ENCODE measurements at regions not wholly inside any gene's neighbourhood (a gene's known extent, or its start where the extent isn't known, plus 50 kb on each side); places are given as distances from the start of the nearest gene placed in this dataset.

DNA sequence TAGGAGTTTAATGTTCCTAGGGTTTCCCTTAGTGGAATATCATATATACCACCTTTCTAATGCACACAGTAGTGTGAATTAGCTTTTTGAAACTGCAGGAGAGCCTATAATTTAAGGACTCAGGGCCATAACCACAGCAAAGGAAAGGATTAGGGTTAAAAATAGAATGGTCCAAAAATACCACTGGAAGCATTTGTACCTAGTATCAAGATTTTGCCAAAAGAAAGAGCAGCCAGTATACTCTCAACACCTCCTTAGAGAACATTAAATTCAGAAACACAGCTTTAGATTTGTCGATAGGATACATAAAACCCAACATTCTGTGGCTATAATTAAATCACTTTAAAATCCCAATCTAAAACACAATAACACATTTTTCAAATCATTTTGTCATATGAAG, 634.9 kb downstream of the EPHA4 start:
- no peak for DNase-seq
- in situ Hi-C loops (cut with MboI; ENCODE audit: low pct_unique_long_range_greater_than_20kb, low sequenced_read_pairs), result no loop called here

DNA sequence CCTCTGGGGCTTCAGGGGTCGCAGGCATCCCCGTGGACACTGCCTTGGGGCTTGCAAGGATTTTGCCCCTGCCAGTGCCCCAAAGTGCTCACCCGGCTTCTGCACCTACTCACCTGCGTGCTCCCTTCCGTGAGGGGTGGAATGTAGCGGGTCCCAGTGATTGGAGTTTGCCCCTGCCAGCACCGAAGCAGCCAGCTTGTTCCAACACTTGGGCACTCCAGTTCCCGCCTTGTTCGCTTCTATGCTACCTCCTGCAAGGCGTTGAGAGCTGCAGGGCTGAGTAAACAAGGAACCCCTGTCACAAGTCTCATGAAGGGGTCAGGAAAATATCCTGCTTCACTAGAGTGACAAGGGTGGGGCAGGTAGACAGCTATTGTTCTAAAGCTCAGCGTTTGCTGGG, 631.5 kb downstream of the EPHA4 start:
- in situ Hi-C loops (cut with MboI; ENCODE audit: low pct_unique_long_range_greater_than_20kb, low sequenced_read_pairs), result no loop called here
- DNase-seq, result no peak

DNA sequence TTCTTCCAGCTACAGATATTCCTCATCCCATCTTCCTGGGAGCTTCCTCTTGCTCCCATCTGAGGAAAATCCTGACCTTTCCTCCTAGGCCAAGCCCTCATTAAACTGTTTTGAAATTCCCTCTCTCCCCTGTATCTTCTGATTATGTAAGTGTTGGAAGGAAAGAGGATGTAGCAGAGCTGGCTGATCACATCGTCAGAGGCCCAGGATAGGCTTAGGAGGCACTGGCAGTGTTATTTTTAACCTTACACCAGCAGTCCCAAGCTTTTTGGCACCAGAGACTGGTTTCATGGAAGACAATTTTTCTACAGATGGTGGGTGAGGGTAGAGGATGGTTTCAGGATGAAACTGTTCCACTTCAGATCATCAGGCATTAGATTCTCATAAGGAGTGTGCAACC, 630.4 kb downstream of the EPHA4 start:
- in situ Hi-C loops (cut with MboI; ENCODE audit: low pct_unique_long_range_greater_than_20kb, low sequenced_read_pairs), result no loop called here
- DNase-seq, result no peak

DNA sequence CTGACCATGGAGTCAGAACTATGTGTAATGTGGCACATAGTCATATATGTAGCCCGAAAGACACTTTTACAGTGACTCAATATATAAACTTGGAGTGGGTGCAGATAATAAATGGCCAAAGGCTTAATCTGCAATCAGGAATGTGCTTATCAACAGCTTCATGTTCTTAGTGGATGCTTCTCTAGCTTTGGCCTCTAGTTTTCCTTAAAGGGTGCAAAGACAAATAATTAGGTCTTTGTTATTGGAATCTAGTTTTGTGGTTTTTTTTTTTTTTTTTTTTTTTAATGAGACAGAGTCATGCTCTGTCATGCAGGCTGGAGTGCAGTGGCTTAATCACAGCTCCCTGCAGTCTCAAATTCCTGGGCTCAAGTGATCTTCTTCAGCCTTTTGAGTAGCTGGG, 625.6 kb downstream of the EPHA4 start:
- in situ Hi-C loops (cut with MboI; ENCODE audit: low pct_unique_long_range_greater_than_20kb, low sequenced_read_pairs), result no loop called here
- DNase-seq, result no peak

DNA sequence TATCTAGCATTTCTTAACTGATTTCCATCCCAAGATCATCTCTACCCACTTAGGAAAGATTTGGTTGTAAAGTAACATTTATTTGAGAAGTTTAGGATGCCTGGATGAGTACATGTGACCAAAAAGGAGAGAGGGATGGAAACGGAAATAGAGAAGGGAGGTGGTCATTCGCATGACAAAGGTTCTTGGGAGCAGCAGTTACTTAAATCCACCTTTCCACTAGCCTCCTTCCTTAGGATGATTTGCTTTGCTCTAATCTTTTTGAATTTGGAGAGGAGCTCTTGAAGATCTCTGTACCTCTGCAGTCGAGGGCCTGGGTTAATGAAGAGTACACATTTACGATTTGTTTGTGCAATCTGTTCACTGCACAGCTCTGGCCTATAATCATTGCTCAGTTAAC, 623.5 kb downstream of the EPHA4 start:
- DNase-seq, result no peak
- in situ Hi-C loops (cut with MboI; ENCODE audit: low pct_unique_long_range_greater_than_20kb, low sequenced_read_pairs), result no loop called here

DNA sequence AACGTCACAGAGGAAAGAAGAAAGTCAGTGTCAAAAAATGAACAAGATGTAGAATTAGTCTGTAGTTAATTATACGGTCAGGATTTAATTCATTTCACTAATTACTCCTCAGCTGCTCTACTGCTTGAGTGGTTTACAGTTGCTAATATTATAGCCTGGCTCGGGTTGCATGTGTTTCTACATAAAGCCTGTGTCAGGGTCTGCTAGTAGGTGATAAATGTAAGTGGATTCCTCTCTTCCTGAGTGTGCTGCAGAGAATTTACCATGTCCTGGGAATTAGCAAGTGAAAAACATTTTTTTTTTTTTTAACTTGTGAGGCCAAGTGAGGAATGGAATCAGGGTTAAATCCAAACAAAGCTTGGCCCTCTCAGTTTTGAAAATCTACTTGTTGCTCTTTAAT, 622.6 kb downstream of the EPHA4 start:
- no peak for DNase-seq
- in situ Hi-C loops (cut with MboI; ENCODE audit: low pct_unique_long_range_greater_than_20kb, low sequenced_read_pairs), result no loop called here

DNA sequence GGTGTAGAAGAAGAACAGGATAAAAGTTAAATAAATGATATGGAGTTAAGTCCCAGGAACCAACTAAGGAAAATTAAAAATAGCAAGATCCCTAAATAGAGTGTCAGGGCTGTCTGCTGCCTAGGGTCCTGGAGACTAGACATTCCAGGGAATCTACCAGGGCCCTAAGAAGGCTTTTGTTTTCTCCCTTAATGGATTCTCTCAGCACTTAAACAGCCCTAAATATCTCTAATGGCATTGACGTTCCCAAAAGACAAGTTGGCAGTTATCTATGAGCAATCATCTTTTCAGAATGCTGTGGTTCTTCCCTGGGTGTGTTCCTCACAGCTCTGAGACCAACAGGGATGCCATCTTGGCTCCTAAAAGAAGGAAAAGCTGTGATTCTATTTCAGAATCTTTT, 616.3 kb downstream of the EPHA4 start:
- in situ Hi-C loops (cut with MboI; ENCODE audit: low pct_unique_long_range_greater_than_20kb, low sequenced_read_pairs), result no loop called here

DNA sequence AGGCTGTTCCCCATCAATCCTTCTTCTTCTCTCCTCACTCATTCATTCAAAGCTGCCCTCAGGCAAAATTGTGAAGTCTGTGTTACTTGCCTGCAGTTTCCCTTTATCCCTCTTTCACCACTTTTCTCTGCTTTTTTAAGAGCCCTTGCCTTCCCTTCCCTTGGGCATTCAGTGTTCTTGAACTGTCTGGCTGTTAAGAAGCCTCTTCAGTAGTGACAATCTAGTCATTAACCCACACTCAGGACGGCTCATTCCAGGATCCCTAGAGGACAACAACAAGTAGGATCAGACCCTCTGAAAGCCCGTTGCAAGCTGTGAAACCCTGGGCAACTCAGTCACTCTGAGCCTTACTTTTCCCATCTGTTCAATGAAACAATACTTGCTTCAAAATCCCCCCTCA, 615.7 kb downstream of the EPHA4 start:
- in situ Hi-C loops (cut with MboI; ENCODE audit: low pct_unique_long_range_greater_than_20kb, low sequenced_read_pairs), result no loop called here
- DNase-seq, result no peak

More for the DNA sequence above, 616.3 kb downstream of the EPHA4 start:
- no peak for DNase-seq

DNA sequence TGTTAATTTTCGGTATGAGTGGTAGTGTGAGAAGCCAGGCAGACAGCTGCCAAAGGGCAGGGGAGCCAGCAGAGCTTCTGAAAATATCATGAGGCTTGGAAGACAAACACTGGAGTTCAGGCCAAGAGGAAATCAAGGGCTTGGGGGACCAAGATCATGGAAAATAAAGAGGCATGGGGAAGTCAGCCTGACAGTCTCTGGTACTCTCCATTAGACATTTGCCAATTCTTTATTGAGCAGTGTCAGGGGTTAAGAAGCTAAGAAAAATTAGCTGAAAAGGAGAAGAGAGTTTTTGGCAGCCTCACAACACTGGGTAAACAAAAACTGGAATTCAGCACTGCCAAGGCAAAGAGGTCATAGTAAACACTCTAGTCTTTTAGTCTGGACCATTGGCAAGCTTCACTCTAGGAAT, 612.7 kb downstream of the EPHA4 start:
- DNase-seq, result no peak
- in situ Hi-C loops (cut with MboI; ENCODE audit: low pct_unique_long_range_greater_than_20kb, low sequenced_read_pairs), result no loop called here

DNA sequence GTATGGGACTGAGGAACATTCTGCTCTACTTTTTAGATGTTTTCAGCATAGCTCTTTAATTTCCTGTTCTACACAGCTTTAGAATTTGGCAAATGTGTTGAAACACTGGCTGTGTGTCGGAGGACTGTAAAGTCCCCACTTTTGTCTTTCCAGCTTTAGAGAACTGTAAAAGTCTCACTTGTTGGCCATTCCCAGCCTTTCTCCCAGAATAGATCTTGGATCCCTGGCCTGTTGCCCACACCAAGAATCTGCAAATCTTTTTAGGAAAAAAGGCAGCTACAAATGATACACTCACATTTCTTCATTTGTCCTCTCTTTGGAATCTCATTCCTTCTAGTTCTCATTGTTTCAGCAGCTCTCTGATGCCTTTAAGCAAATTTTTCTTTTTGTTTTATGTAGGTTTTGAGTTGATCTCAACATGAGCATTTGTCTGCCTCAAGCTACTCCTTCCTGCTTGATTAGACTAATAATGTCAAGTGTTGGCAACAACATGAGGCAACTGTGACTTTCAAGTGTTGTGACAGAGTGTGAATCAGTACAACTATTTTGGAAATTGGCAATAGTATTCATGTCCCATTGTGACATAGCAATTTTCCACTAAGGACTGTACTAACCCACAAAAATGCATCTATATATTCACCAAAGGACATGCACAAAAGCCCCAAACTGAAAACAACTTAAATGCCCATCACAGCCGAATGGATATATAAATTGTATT, 610.8 kb downstream of the EPHA4 start:
- in situ Hi-C loops (cut with MboI; ENCODE audit: low pct_unique_long_range_greater_than_20kb, low sequenced_read_pairs), result no loop called here
- DNase-seq, result no peak

DNA sequence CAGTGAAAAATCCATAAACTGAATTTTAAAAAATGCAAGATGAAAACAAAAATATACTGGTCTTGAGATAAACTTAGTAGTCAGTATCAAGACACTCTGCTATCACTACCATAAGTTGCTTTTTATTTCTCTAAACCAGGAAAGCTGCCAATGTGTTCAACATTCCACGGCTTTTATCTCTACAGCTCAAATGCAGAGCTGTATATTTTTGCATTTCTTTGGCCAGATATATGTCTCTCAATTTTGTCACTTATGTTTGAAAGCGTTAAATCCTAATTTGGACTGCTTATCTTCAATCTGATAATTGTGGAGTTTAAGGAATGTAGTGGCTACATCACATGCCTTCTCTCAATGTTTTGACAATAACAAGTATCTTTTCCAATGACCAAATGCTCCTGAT, 609.5 kb downstream of the EPHA4 start:
- in situ Hi-C loops (cut with MboI; ENCODE audit: low pct_unique_long_range_greater_than_20kb, low sequenced_read_pairs), result no loop called here
- no peak for DNase-seq

DNA sequence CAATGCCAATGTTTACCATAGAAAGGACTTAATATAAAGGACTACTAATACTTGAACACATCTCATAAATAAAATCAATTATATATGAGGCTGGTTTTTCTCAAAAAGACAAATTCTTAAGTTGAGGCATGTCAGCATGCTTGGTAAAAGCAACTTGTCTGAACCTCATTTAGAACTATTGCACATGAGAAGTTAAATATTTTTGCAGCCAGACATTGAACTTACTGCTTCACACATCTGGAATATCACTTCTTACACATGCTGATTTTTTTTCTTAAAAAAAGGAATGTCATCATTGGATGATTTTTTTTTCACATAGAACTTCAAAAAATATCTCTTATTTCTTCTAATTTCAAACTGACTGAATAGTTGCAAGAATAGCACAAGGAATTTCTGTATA, 609.0 kb downstream of the EPHA4 start:
- no peak for DNase-seq
- in situ Hi-C loops (cut with MboI; ENCODE audit: low pct_unique_long_range_greater_than_20kb, low sequenced_read_pairs), result no loop called here

DNA sequence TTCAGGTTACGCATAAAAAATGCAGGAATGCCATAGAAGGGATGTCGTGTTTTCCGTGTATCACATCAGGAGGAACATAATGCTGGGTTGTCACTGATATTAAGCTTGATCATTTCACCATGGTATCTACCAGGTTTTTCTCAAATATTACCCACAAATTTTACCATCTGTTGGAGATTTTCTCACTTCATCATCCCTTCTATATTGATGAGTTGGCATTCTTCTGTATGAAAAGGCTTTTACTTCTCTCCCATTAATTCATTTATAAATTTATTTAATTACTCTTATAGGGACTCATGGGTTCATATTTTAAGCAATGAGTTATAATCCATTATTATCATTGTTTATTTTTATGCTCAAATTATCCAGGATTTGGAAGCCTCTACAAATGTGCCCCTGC, 608.2 kb downstream of the EPHA4 start:
- DNase-seq, result no peak
- in situ Hi-C loops (cut with MboI; ENCODE audit: low pct_unique_long_range_greater_than_20kb, low sequenced_read_pairs), result no loop called here

DNA sequence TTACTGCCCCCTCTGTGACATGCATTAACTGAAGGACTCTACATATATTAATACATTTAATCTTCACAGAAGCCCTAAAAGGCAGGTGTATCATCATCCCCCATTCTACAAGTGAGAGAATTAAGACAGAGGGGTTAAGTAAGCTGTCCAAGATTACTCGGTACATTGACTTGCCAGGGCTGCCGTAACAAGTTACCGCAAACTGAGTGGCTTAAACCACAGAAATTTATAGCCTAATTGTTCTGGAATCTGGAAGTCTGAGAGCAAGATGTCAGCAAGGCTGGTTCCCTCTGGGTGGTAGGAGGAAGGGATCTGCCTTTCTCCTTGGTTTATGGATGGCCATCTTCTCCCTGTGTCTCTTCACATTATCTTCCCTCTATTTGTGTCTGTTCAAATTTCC, 605.5 kb downstream of the EPHA4 start:
- no peak for DNase-seq
- in situ Hi-C loops (cut with MboI; ENCODE audit: low pct_unique_long_range_greater_than_20kb, low sequenced_read_pairs), result no loop called here

DNA sequence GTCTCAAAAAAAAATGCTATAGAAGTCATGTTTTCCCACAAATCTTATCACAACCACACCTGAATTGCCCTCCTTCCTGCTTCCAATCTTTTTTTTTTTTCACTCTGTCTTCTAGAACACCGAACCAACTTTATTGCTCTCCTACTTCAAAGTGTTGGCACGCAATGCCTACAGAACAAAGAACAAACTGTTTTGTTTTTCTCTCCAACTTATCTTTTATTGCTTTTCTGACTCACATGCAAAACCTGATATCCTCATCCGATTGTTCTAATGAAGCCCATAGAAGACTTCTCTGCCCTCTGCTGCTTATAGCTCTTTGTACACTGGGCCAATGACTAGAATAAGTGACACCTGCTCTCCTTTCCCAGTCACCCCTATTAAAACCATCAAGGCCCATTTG, 602.8 kb downstream of the EPHA4 start:
- DNase-seq, result no peak

DNA sequence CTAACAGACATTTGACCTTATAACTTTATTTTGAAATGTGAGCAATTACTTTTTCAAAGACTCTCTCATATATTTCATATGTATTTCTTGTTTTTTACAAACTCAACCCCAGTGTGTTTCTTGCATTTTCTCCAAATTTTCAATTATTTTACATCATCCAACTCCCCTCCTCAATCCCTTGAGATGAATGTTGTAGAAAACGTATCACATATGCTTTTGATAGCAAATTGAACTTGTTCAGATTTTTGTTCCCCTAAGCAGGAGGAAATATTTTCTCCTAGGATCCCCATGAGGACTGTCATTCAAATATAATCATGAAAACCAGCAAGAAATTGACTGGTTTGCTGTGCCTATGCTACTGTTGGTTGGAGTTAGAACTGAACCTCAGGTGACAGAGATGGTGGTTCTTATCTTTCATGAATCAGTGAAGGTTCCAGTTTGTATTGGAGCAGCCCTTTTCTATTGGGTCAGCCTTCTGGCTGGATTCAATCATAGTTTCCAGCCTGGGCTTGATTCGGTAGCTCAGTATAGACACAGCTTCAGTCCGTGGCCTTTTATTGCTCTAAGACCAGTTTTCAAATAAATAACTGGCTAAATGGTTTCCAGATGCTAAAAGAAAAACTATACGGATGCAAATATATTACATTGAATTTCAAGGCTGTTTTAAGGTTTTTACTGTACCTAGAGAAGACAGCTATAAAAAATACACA, 591.0 kb downstream of the EPHA4 start:
- in situ Hi-C loops (cut with MboI; ENCODE audit: low pct_unique_long_range_greater_than_20kb, low sequenced_read_pairs), result no loop called here
- DNase-seq, result no peak

More for the DNA sequence above, 602.8 kb downstream of the EPHA4 start:
- in situ Hi-C loops (cut with MboI; ENCODE audit: low pct_unique_long_range_greater_than_20kb, low sequenced_read_pairs), result no loop called here

DNA sequence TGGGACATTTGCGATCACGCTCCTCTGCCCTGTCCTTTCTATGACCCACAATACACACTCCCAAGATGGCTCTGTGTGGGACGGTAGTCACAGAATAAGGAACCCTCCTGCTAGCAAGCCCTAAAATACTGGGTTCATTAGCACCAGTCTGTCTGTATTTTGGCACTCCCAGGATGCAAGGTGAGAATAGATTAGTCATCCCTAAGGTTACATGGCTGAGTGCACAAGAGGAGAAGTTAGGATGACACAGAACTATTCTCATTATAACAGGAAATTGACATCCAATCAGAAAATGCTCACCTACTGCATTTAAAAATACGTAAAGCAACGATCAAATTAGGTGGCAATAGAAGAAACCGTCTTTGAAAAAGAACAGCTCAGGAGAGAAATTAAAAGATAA, 590.2 kb downstream of the EPHA4 start:
- no peak for DNase-seq
- in situ Hi-C loops (cut with MboI; ENCODE audit: low pct_unique_long_range_greater_than_20kb, low sequenced_read_pairs), result no loop called here

DNA sequence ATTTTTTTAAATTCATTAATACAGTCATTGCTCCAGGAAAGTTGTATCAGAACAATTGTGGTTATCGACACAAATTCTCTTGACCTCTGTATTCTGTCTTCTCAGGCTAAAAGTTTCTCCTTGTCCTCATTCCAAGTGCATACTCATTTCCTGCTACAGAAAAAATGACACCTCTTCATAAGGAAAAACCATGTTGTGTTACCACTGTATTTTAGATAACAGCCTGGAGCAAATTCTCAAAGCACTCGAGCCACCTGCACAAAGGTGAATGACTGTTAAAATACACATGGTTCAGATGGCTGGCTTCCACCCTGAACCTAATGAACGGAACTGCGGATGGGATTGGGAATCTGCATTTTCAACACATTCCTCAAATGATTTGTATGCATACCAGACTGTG, 586.5 kb downstream of the EPHA4 start:
- in situ Hi-C loops (cut with MboI; ENCODE audit: low pct_unique_long_range_greater_than_20kb, low sequenced_read_pairs), result no loop called here
- no peak for DNase-seq

DNA sequence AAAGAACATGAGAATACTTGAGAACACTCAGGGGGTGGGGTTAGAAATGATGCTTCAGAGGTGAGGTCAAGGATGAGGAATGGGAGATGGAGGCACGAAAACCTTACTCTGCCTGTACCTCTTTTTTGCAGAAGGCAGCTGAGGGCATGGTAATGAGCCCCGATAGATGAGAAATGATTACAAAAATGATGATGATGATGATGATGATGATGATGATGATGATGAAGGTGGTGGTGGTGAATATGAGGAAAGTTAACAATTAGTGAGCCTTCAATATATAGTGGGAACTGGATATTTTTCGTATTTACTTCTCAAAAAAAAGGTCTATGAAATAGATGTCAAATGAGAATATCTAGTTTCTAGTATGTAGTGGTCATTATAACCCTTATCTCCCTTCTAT, 584.3 kb downstream of the EPHA4 start:
- DNase-seq, result no peak
- in situ Hi-C loops (cut with MboI; ENCODE audit: low pct_unique_long_range_greater_than_20kb, low sequenced_read_pairs), result no loop called here

DNA sequence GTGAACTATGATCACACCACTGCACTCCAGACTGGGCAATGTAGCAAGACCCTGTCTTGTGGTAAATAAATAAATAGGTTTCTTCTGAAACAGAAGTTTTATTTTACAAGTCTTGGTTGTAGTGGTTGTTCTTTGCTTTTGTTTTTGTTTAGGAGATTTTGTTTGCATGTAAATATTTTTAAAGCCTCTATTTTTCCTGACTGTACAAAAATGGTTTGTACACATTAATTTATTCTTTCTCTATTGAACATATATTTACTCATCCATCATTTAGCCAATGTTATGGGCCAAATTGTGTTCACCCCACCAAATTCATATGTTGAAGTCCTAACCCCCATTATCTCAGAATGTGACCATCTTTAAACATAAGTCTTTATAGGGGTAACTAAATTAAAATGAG, 580.1 kb downstream of the EPHA4 start:
- DNase-seq, result no peak
- in situ Hi-C loops (cut with MboI; ENCODE audit: low pct_unique_long_range_greater_than_20kb, low sequenced_read_pairs), result no loop called here

DNA sequence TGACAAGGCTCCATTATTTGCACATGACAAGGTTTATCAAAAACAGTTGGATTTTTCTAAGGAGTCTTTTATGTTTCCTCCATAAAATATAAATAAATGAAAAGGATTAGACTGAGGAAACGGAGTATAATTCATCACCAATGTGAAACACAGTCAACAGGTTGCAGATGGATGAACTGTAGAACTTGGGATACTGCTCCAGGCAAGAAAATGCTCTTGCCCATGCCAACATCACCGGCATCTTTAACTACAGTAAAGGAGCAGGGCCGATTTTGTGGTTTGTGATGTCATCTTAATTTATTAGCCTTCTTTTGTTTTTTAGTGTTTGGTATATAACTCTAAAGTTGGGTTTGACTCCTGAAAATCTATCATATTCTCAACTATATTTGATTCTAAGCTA, 577.3 kb downstream of the EPHA4 start:
- in situ Hi-C loops (cut with MboI; ENCODE audit: low pct_unique_long_range_greater_than_20kb, low sequenced_read_pairs), result no loop called here
- DNase-seq, result no peak
